Endothelial cell of umbilical vein (primary cell): ENCODE measurements at regions not wholly inside any gene's neighbourhood (a gene's known extent, or its start where the extent isn't known, plus 50 kb on each side); places are given as distances from the start of the nearest gene placed in this dataset.

Experiments used
- CTCF ChIP-seq, 2 donors: IDR thresholded peaks; 1 replicate in 1 of 2; 2 replicates in 1 of 2; pipeline ENCODE4 v1.5.1; 2011; ENCODE audit warnings: low read length in 2 of 2, mild to moderate bottlenecking in 2 of 2, moderate library complexity in 2 of 2, control low read depth in 1 of 2, inconsistent platforms in 1 of 2, low read depth in 1 of 2; ENCODE audit not compliant: insufficient read depth in 1 of 2; ENCODE audit errors: extremely low read depth in 1 of 2
- EZH2 ChIP-seq: IDR thresholded peaks from 2 replicates; pipeline ENCODE4 v1.6.1; 2012; ENCODE audit warnings: borderline replicate concordance, low read depth, mild to moderate bottlenecking, moderate library complexity, low read length, inconsistent platforms; ENCODE audit not compliant: severe bottlenecking
- POLR2A ChIP-seq: IDR thresholded peaks from 2 replicates; pipeline ENCODE4 v1.6.1; 2012; ENCODE audit warnings: low read depth, mild to moderate bottlenecking, control low read depth, low read length
- POLR2AphosphoS5 ChIP-seq: IDR thresholded peaks from 2 replicates; pipeline ENCODE4 v1.6.1; 2012; ENCODE audit warnings: low read depth, mild to moderate bottlenecking, control low read depth, low read length, moderate library complexity; ENCODE audit not compliant: insufficient read depth

- TF ChIP-seq POLR2A (no peak), POLR2AphosphoS5 (no peak), CTCF (IDR thresholded peaks at IDR 0.05; ENCODE audit: extremely low read depth in 1 of 2, insufficient read depth in 1 of 2, low read depth in 1 of 2, low read length in 2 of 2) (no peak), EZH2 (no peak)
These were observed 327.0 kb upstream of the DUSP10 start for GRCh38 chr1:222068937-222069336.
